HFFc6 (cell line): ENCODE measurements at regions not wholly inside any gene's neighbourhood (a gene's known extent, or its start where the extent isn't known, plus 50 kb on each side); places are given as distances from the start of the nearest gene placed in this dataset.
A peak's percentile ranks its signal among the peaks of the same experiment; 100 is the strongest.

ENCODE experiments used
- DNase-seq: peaks from one replicate; pipeline ENCODE4 v3.0.0-alpha.2; 2018
- H3K27ac Mint-ChIP-seq: 2 replicates; pipeline ENCODE4 v1.8.0; 2020; ENCODE audit warnings: mild to moderate bottlenecking, mixed read lengths
- H3K27me3 Mint-ChIP-seq: 2 replicates; pipeline ENCODE4 v1.8.0; 2021; ENCODE audit warnings: mild to moderate bottlenecking, moderate library complexity, mixed read lengths; ENCODE audit not compliant: insufficient read depth
- H3K36me3 Mint-ChIP-seq: 2 replicates; pipeline ENCODE4 v1.8.0; 2021; ENCODE audit warnings: low read depth, mixed read lengths
- H3K4me1 Mint-ChIP-seq: 2 replicates; pipeline ENCODE4 v1.8.0; 2020; ENCODE audit warnings: low read depth, mixed read lengths
- H3K4me3 Mint-ChIP-seq: 2 replicates; pipeline ENCODE4 v1.8.0; 2020; ENCODE audit warnings: mild to moderate bottlenecking, moderate library complexity, mixed read lengths
- H3K9me3 Mint-ChIP-seq: 2 replicates; pipeline ENCODE4 v1.8.0; 2020; ENCODE audit warnings: mild to moderate bottlenecking, mixed read lengths
- CTCF ChIP-seq: fragments of 200-600 bp; sonication (generic); IDR thresholded peaks from 2 replicates; pipeline ENCODE4 v1.5.0; 2021; ENCODE audit warnings: antibody characterized with exemption, mild to moderate bottlenecking

GRCh38 chr2:166614503-166614902 lies 120.5 kb upstream of the SCN7A start:
- peaks cover 6% of the 10 kb centered on the region; the same call in 1 of the 2 replicates for H3K27me3 Mint-ChIP-seq
- H3K4me1 Mint-ChIP-seq, result peaks cover 10% of the 10 kb centered on the region
- peaks cover 9% of the 10 kb centered on the region for H3K36me3 Mint-ChIP-seq
- no peak overlapping the region for H3K4me3 Mint-ChIP-seq
- no peak for DNase-seq
- no peak for TF ChIP-seq CTCF
- H3K9me3 Mint-ChIP-seq, result peaks cover 6% of the 10 kb centered on the region; the same call in 1 of the 2 replicates
- no peak overlapping the region for H3K27ac Mint-ChIP-seq

GRCh38 chr2:166614029-166614428 lies 120.0 kb upstream of the SCN7A start:
- Mint-ChIP-seq H3K4me1 (peaks cover 11% of the 10 kb centered on the region), H3K4me3 (no peak overlapping the region), H3K27me3 (peaks cover 6% of the 10 kb centered on the region; the same call in 1 of the 2 replicates), H3K36me3 (peaks cover 9% of the 10 kb centered on the region), H3K27ac (no peak overlapping the region), H3K9me3 (peaks cover 6% of the 10 kb centered on the region; the same call in 1 of the 2 replicates)
- TF ChIP-seq CTCF, result no peak
- DNase-seq, result no peak

- H3K4me3 Mint-ChIP-seq, result no peak overlapping the region
- no peak overlapping the region for H3K27ac Mint-ChIP-seq
- peaks cover 11% of the 10 kb centered on the region for H3K4me1 Mint-ChIP-seq
- H3K27me3 Mint-ChIP-seq, result peaks cover 6% of the 10 kb centered on the region; the same call in 1 of the 2 replicates
- H3K36me3 Mint-ChIP-seq, result peaks cover 9% of the 10 kb centered on the region
- TF ChIP-seq CTCF, result no peak
- peaks cover 6% of the 10 kb centered on the region; the same call in 1 of the 2 replicates for H3K9me3 Mint-ChIP-seq
- no peak for DNase-seq
Measured at GRCh38 chr2:166613226-166613625, 119.2 kb upstream of the SCN7A start.

- H3K36me3 Mint-ChIP-seq, result peaks cover 9% of the 10 kb centered on the region
- no peak overlapping the region for H3K4me3 Mint-ChIP-seq
- H3K9me3 Mint-ChIP-seq, result peaks cover 6% of the 10 kb centered on the region; the same call in 1 of the 2 replicates
- H3K27ac Mint-ChIP-seq, result no peak overlapping the region
- no peak for TF ChIP-seq CTCF
- peaks cover 6% of the 10 kb centered on the region; the same call in 1 of the 2 replicates for H3K27me3 Mint-ChIP-seq
- DNase-seq, result no peak
- H3K4me1 Mint-ChIP-seq, result peaks cover 11% of the 10 kb centered on the region
Measured at GRCh38 chr2:166612214-166612613, 118.2 kb upstream of the SCN7A start.

- TF ChIP-seq CTCF, result no peak
- peaks cover 6% of the 10 kb centered on the region; the same call in 1 of the 2 replicates for H3K27me3 Mint-ChIP-seq
- H3K4me3 Mint-ChIP-seq, result peak overlapping the region; percentile 75; the same call in 1 of the 2 replicates
- peaks cover 6% of the 10 kb centered on the region; the same call in 1 of the 2 replicates for H3K9me3 Mint-ChIP-seq
- DNase-seq, result no peak
- peaks cover 11% of the 10 kb centered on the region for H3K4me1 Mint-ChIP-seq
- peaks cover 9% of the 10 kb centered on the region for H3K36me3 Mint-ChIP-seq
- H3K27ac Mint-ChIP-seq, result no peak overlapping the region
Measured at GRCh38 chr2:166610913-166611305, 116.9 kb upstream of the SCN7A start.
